SU-DHL-6 (cell line): ENCODE measurements at regions not wholly inside any gene's neighbourhood (a gene's known extent, or its start where the extent isn't known, plus 50 kb on each side); places are given as distances from the start of the nearest gene placed in this dataset.

Source experiments
- H2AFZ ChIP-seq: fragments of 200-600 bp; sonication (generic); 2 replicates; pipeline ENCODE4 v1.6.1; 2014; ENCODE audit warnings: low read depth, mild to moderate bottlenecking, moderate library complexity, mixed read lengths, antibody characterized with exemption, low read length; ENCODE audit not compliant: severe bottlenecking
- H3F3A ChIP-seq: fragments of 200-600 bp; shearing (Covaris generic); 2 replicates; pipeline ENCODE4 v1.6.0; 2016; ENCODE audit warnings: antibody characterized with exemption, mild to moderate bottlenecking; ENCODE audit not compliant: insufficient read depth
- H3K27ac ChIP-seq: fragments of 200-600 bp; sonication (generic); 2 replicates; pipeline ENCODE4 v1.5.1; 2016; ENCODE audit warnings: low read depth, mild to moderate bottlenecking, low read length, moderate library complexity, mixed read lengths
- H3K27me3 ChIP-seq: fragments of 200-600 bp; sonication (generic), shearing (Covaris generic); 2 replicates; pipeline ENCODE4 v1.6.0; 2014; ENCODE audit warnings: mild to moderate bottlenecking, low read length
- H3K36me3 ChIP-seq: fragments of 200-600 bp; sonication (generic); 2 replicates; pipeline ENCODE4 v1.6.1; 2014; ENCODE audit warnings: mild to moderate bottlenecking, low read length, mixed read lengths
- H3K4me2 ChIP-seq: fragments of 300-600, 200-600 bp; shearing (Covaris generic), sonication (generic); 2 replicates; pipeline ENCODE4 v1.6.0; 2014; ENCODE audit warnings: low read length, low read depth, mild to moderate bottlenecking; ENCODE audit not compliant: poor library complexity, severe bottlenecking
- H3K4me3 ChIP-seq: fragments of 200-600 bp; sonication (generic); 2 replicates; pipeline ENCODE4 v1.5.1; 2014; ENCODE audit warnings: antibody characterized with exemption, low read length, mild to moderate bottlenecking, mixed read lengths; ENCODE audit not compliant: insufficient read depth, poor library complexity, severe bottlenecking
- H3K79me2 ChIP-seq: fragments of 200-600 bp; sonication (generic); 2 replicates; pipeline ENCODE4 v1.6.1; 2014; ENCODE audit warnings: mild to moderate bottlenecking, low read length, moderate library complexity; ENCODE audit not compliant: insufficient read depth
- H3K9ac ChIP-seq: fragments of 200-600 bp; sonication (generic); 2 replicates; pipeline ENCODE4 v1.7.0; 2014; ENCODE audit warnings: mild to moderate bottlenecking, low read length
- H3K9me2 ChIP-seq: fragments of 200-600 bp; sonication (generic); replicated peaks from 2 replicates; pipeline ENCODE4 v1.6.1; 2014; ENCODE audit warnings: low read length; ENCODE audit not compliant: insufficient read depth
- H3K9me3 ChIP-seq: fragments of 200-600 bp; sonication (generic); 2 replicates; pipeline ENCODE4 v1.6.1; 2014; ENCODE audit warnings: low read length, mixed read lengths; ENCODE audit not compliant: insufficient read depth
- H4K20me1 ChIP-seq: fragments of 200-600 bp; sonication (generic); 2 replicates; pipeline ENCODE4 v1.6.1; 2014; ENCODE audit warnings: low read depth, mild to moderate bottlenecking, antibody characterized with exemption, low read length, moderate library complexity, mixed read lengths
- CTCF ChIP-seq: fragments of 200-600 bp; sonication (generic); IDR thresholded peaks from one replicate; pipeline ENCODE4 v1.5.1; 2017; ENCODE audit warnings: antibody characterized with exemption, mild to moderate bottlenecking, low read length, moderate library complexity; ENCODE audit not compliant: insufficient read depth, poor library complexity, severe bottlenecking
- EZH2phosphoT487 ChIP-seq: fragments of 200-600 bp; sonication (generic), shearing (Covaris generic); conservative IDR thresholded peaks from 2 replicates; pipeline ENCODE4 v1.6.1; 2018; ENCODE audit warnings: mild to moderate bottlenecking, antibody characterized with exemption, low read length, moderate library complexity, mixed read lengths

- Histone ChIP-seq H3K4me2 (no peak overlapping the region), H3K27me3 (no peaks in the 10 kb centered on the region), H3K9ac (no peak overlapping the region), H3K36me3 (no peaks in the 10 kb centered on the region), H3K9me2 (no peaks in the 10 kb centered on the region), H2AFZ (no peak overlapping the region), H3F3A (no peaks in the 10 kb centered on the region), H3K9me3 (no peaks in the 10 kb centered on the region), H3K27ac (no peak overlapping the region), H3K79me2 (no peaks in the 10 kb centered on the region), H3K4me3 (no peak overlapping the region), H4K20me1 (no peaks in the 10 kb centered on the region)
- TF ChIP-seq CTCF (no peak), EZH2phosphoT487 (no peak)
Observed at GRCh38 chr11:128259816-128260215, 327.5 kb downstream of the ETS1 start.

GRCh38 chr11:128254941-128255340 is 332.4 kb downstream of the ETS1 start:
- no peak overlapping the region for H3K9ac ChIP-seq
- H4K20me1 ChIP-seq: no peaks in the 10 kb centered on the region
- H3F3A ChIP-seq: no peaks in the 10 kb centered on the region
- no peaks in the 10 kb centered on the region for H3K36me3 ChIP-seq
- no peaks in the 10 kb centered on the region for H3K27me3 ChIP-seq
- H3K4me2 ChIP-seq: no peak overlapping the region
- H3K27ac ChIP-seq: no peak overlapping the region
- TF ChIP-seq EZH2phosphoT487 (no peak), CTCF (no peak)
- H3K9me2 ChIP-seq: no peaks in the 10 kb centered on the region
- no peak overlapping the region for H3K4me3 ChIP-seq
- H2AFZ ChIP-seq: no peak overlapping the region
- H3K9me3 ChIP-seq: no peaks in the 10 kb centered on the region
- H3K79me2 ChIP-seq: no peaks in the 10 kb centered on the region

DNA sequence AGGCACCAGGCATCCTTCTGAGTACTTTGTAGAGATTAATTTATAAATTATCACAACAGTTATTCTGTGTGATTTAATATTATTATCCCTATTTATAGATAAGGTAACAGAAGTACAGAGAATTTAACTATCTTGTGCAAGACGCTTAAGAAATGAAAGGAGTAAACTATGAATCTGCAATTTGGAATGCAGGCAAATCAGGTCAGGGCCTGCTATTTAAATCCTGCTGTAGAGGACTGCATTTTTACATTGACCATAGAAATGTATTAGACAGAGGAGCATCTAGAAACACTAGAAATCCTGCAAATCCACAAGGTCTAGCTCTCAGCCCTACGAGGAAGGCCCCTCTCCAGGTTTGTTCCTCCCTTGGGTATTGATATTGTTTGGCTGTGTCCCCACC is 336.2 kb downstream of the ETS1 start:
- H3K9ac ChIP-seq: no peak overlapping the region
- TF ChIP-seq EZH2phosphoT487 (no peak), CTCF (no peak)
- H4K20me1 ChIP-seq: no peaks in the 10 kb centered on the region
- no peaks in the 10 kb centered on the region for H3F3A ChIP-seq
- H3K79me2 ChIP-seq: no peaks in the 10 kb centered on the region
- H3K9me3 ChIP-seq: no peaks in the 10 kb centered on the region
- H3K36me3 ChIP-seq: no peaks in the 10 kb centered on the region
- no peak overlapping the region for H3K27ac ChIP-seq
- no peak overlapping the region for H3K4me2 ChIP-seq
- no peaks in the 10 kb centered on the region for H3K27me3 ChIP-seq
- H2AFZ ChIP-seq: no peak overlapping the region
- no peaks in the 10 kb centered on the region for H3K9me2 ChIP-seq
- H3K4me3 ChIP-seq: no peak overlapping the region

GRCh38 chr11:128250482-128250881 is 336.9 kb downstream of the ETS1 start:
- Histone ChIP-seq H3K9me3 (no peaks in the 10 kb centered on the region), H2AFZ (no peak overlapping the region), H3K36me3 (no peaks in the 10 kb centered on the region), H3K9me2 (no peaks in the 10 kb centered on the region), H3K4me3 (no peak overlapping the region), H3K27ac (no peak overlapping the region), H3K79me2 (no peaks in the 10 kb centered on the region), H3K4me2 (no peak overlapping the region), H3F3A (no peaks in the 10 kb centered on the region), H3K9ac (no peak overlapping the region), H4K20me1 (no peaks in the 10 kb centered on the region), H3K27me3 (no peaks in the 10 kb centered on the region)
- no peak for TF ChIP-seq CTCF
- TF ChIP-seq EZH2phosphoT487: no peak
